SK-N-SH (cell line): ENCODE measurements at regions not wholly inside any gene's neighbourhood (a gene's known extent, or its start where the extent isn't known, plus 50 kb on each side); places are given as distances from the start of the nearest gene placed in this dataset.
"Not testable (repeated sequence)": the region's sequence is repeated elsewhere in the genome, so short reads cannot be mapped to it uniquely, and the experiment has no call there.

ENCODE experiments used
- CTCF ChIA-PET: fragments of 300-600, 350-600 bp; formaldehyde crosslinking; extraction: SDS; loops from one replicate; lab custom pipeline; 2021; lab: Yijun Ruan, JAX
- POLR2A ChIA-PET: fragments of 350-600 bp; sonication (Branson Sonifier 250); formaldehyde crosslinking; extraction: SDS; loops from one replicate; lab custom pipeline; 2020; ENCODE audit warnings: antibody characterized with exemption, inconsistent platforms; lab: Yijun Ruan, JAX
- DNase-seq: peaks from one replicate; pipeline ENCODE4 v3.0.0; 2012
- H2AFZ ChIP-seq: fragments of 200-600 bp; sonication (generic); 2 replicates; pipeline ENCODE4 v1.8.1; 2016; ENCODE audit warnings: antibody characterized with exemption, mild to moderate bottlenecking, low read depth
- H3F3A ChIP-seq: fragments of 200-600 bp; sonication (generic); replicated peaks from 2 replicates; pipeline ENCODE3; 2016; ENCODE audit warnings: antibody characterized with exemption, mild to moderate bottlenecking; ENCODE audit not compliant: insufficient read depth
- H3K27ac ChIP-seq, 2 experiments: fragments of 200-500 bp in 1 of 2; fragments of 200-600 bp in 1 of 2; sonication (Bioruptor generic) in 1 of 2; sonication (generic), shearing (Covaris generic) in 1 of 2; 2 replicates each; pipeline versions ENCODE4 v1.5.1 to v1.6.1; 2014 to 2016; ENCODE audit warnings: low read depth in 2 of 2, inconsistent platforms in 1 of 2, low read length in 1 of 2, mild to moderate bottlenecking in 1 of 2, mixed read lengths in 1 of 2
- H3K27me3 ChIP-seq: fragments of 200-600 bp; sonication (generic), shearing (Covaris generic); 2 replicates; pipeline ENCODE4 v1.6.1; 2016; ENCODE audit warnings: mixed run types; ENCODE audit not compliant: insufficient read depth
- H3K36me3 ChIP-seq, 2 experiments: fragments of 200-500 bp in 1 of 2; fragments of 200-600 bp in 1 of 2; sonication (Bioruptor generic) in 1 of 2; sonication (generic) in 1 of 2; replicated peaks in 1 of 2; 2 replicates each; pipeline versions ENCODE3 to v1.5.1; 2014 to 2016; ENCODE audit warnings: low read length in 1 of 2, mild to moderate bottlenecking in 1 of 2; ENCODE audit not compliant: insufficient read depth in 2 of 2, control insufficient read depth in 1 of 2
- H3K4me1 ChIP-seq, 2 experiments: fragments of 200-500 bp in 1 of 2; fragments of 200-600 bp in 1 of 2; sonication (Bioruptor generic) in 1 of 2; sonication (generic), shearing (Covaris generic) in 1 of 2; 2 replicates each; pipeline versions ENCODE4 v1.5.1 to v1.6.1; 2014 to 2016; ENCODE audit warnings: low read depth in 1 of 2, low read length in 1 of 2, mixed run types in 1 of 2; ENCODE audit not compliant: insufficient read depth in 2 of 2, control insufficient read depth in 1 of 2
- H3K4me2 ChIP-seq: fragments of 200-600 bp; sonication (generic), shearing (Covaris generic); 2 replicates; pipeline ENCODE4 v1.6.1; 2017; ENCODE audit warnings: mixed run types
- H3K4me3 ChIP-seq, 2 experiments: fragments of 200-500 bp in 1 of 2; fragments of 200-600 bp in 1 of 2; sonication (Bioruptor generic) in 1 of 2; sonication (generic), shearing (Covaris generic) in 1 of 2; 2 replicates each; pipeline versions ENCODE4 v1.5.1 to v1.8.1; 2014 to 2016; ENCODE audit warnings: low read depth in 2 of 2, inconsistent platforms in 1 of 2, low read length in 1 of 2, mild to moderate bottlenecking in 1 of 2, mixed read lengths in 1 of 2, moderate library complexity in 1 of 2
- H3K79me2 ChIP-seq: fragments of 200-600 bp; sonication (generic); 2 replicates; pipeline ENCODE4 v1.8.1; 2017; ENCODE audit warnings: mild to moderate bottlenecking; ENCODE audit not compliant: insufficient read depth
- H3K9ac ChIP-seq: fragments of 200-600 bp; sonication (generic); 2 replicates; pipeline ENCODE4 v1.6.1; 2017; ENCODE audit warnings: mixed run types
- H3K9me2 ChIP-seq: fragments of 200-600 bp; sonication (generic); 2 replicates; pipeline ENCODE4 v1.6.1; 2017; ENCODE audit warnings: mixed run types
- H3K9me3 ChIP-seq: fragments of 200-600 bp; sonication (generic); 2 replicates; pipeline ENCODE4 v1.6.1; 2017; ENCODE audit warnings: mixed run types, mild to moderate bottlenecking, moderate library complexity
- H4K20me1 ChIP-seq: fragments of 200-600 bp; sonication (generic); 2 replicates; pipeline ENCODE4 v1.6.1; 2017; ENCODE audit warnings: mild to moderate bottlenecking, mixed run types; ENCODE audit not compliant: insufficient read depth
- CHD2 ChIP-seq: fragments of 150-350 bp; IDR thresholded peaks from 2 replicates; pipeline ENCODE4 v1.6.1; 2018; ENCODE audit warnings: low read length; ENCODE audit not compliant: partially characterized antibody
- CTCF ChIP-seq: fragments of 200-600 bp; sonication (generic); IDR thresholded peaks from 2 replicates; pipeline ENCODE4 v1.6.1; 2017; ENCODE audit warnings: antibody characterized with exemption, mild to moderate bottlenecking, moderate library complexity
- ELF1 ChIP-seq: IDR thresholded peaks from 2 replicates; pipeline ENCODE4 v1.4.0; 2012
- EP300 ChIP-seq, 2 experiments: IDR thresholded peaks; 2 replicates each; pipeline versions ENCODE4 v1.4.0 to v1.6.1; 2012; ENCODE audit warnings: borderline replicate concordance in 1 of 2, low read depth in 1 of 2, low read length in 1 of 2
- EZH2phosphoT487 ChIP-seq: fragments of 200-600 bp; sonication (generic); IDR thresholded peaks from 2 replicates; pipeline ENCODE4 v1.6.1; 2017; ENCODE audit warnings: low read depth, mixed run types, mild to moderate bottlenecking, antibody characterized with exemption, moderate library complexity, borderline replicate concordance
- FOSL2 ChIP-seq: IDR thresholded peaks from 2 replicates; pipeline ENCODE4 v1.4.0; 2012; ENCODE audit warnings: low read depth, mild to moderate bottlenecking, moderate library complexity, borderline replicate concordance
- FOXJ3 ChIP-seq: sonication (generic); formaldehyde crosslinking; IDR thresholded peaks from 2 replicates; pipeline ENCODE4 v1.5.1; 2020; ENCODE audit warnings: mild to moderate bottlenecking, missing genetic modification reagents
- GABPA ChIP-seq: IDR thresholded peaks from 2 replicates; pipeline ENCODE4 v1.4.0; 2012; ENCODE audit warnings: low read depth, mild to moderate bottlenecking
- JUND ChIP-seq: IDR thresholded peaks from 2 replicates; pipeline ENCODE4 v1.4.0; 2012
- MXI1 ChIP-seq: IDR thresholded peaks from 2 replicates; pipeline ENCODE4 v1.6.1; 2012; ENCODE audit warnings: mild to moderate bottlenecking, low read depth, low read length, improper control_type of control experiment
- NRF1 ChIP-seq: IDR thresholded peaks from 2 replicates; pipeline ENCODE4 v1.6.1; 2012; ENCODE audit warnings: low read depth, mild to moderate bottlenecking, low read length
- PBX3 ChIP-seq: IDR thresholded peaks from 2 replicates; pipeline ENCODE4; 2012
- POLR2AphosphoS5 ChIP-seq: IDR thresholded peaks from 2 replicates; pipeline ENCODE4 v1.6.1; 2012; ENCODE audit warnings: low read depth, low read length
- RAD21 ChIP-seq: IDR thresholded peaks from 2 replicates; pipeline ENCODE4 v1.6.1; 2012; ENCODE audit warnings: mild to moderate bottlenecking, low read length
- RXRA ChIP-seq: IDR thresholded peaks from 2 replicates; pipeline ENCODE4 v1.4.0; 2012; ENCODE audit warnings: low read depth, mild to moderate bottlenecking, borderline replicate concordance
- SMC3 ChIP-seq: IDR thresholded peaks from 2 replicates; pipeline ENCODE4 v1.6.1; 2012; ENCODE audit warnings: low read depth, low read length, improper control_type of control experiment
- TEAD4 ChIP-seq: IDR thresholded peaks from 2 replicates; pipeline ENCODE4 v1.4.0; 2012; ENCODE audit warnings: mild to moderate bottlenecking, borderline replicate concordance; ENCODE audit not compliant: insufficient read depth
- whole genome bisulfite sequencing: methylation state at CpG from one replicate; pipeline ENCODE4 v1.1.6; 2017; ENCODE audit warnings: low lambda C conversion rate; 5-methylcytosine and 5-hydroxymethylcytosine counted together

GRCh38 chr3:24006-24405, 172.6 kb upstream of the CHL1 start:
- no peaks in the 10 kb centered on the region for H3K4me1 ChIP-seq
- H3F3A ChIP-seq = no peaks in the 10 kb centered on the region
- H3K9ac ChIP-seq = no peak overlapping the region
- no peak for TF ChIP-seq CTCF
- TF ChIP-seq PBX3 = no peak
- TF ChIP-seq TEAD4 = no peak
- no peak overlapping the region for H3K27ac ChIP-seq
- H3K4me2 ChIP-seq = no peak overlapping the region
- H3K9me3 ChIP-seq = no peaks in the 10 kb centered on the region
- H4K20me1 ChIP-seq = no peaks in the 10 kb centered on the region
- H3K9me2 ChIP-seq = no peaks in the 10 kb centered on the region
- no peak overlapping the region for H3K4me3 ChIP-seq
- WGBS = 11% methylated on average over 3 of the region's 3 CpGs
- ChIA-PET CTCF (interaction anchor here (1.2 kb wide), 1 partner anchor 330 kb away, joined by 7 read pairs; no protein-coding TSS in a partner anchor), POLR2A (no interaction called here)
- no peaks in the 10 kb centered on the region for H3K79me2 ChIP-seq
- no peaks in the 10 kb centered on the region for H3K36me3 ChIP-seq
- no peak for DNase-seq
- H3K27me3 ChIP-seq = no peaks in the 10 kb centered on the region
- H2AFZ ChIP-seq = no peak overlapping the region

- H3K4me2 ChIP-seq = no peak overlapping the region
- H3K79me2 ChIP-seq = no peaks in the 10 kb centered on the region
- TF ChIP-seq FOXJ3 (CRISPR knock-in tag) (no peak), TEAD4 (no peak), MXI1 (no peak), RAD21 (no peak), JUND (no peak), RXRA (no peak), PBX3 (no peak), POLR2AphosphoS5 (no peak), SMC3 (no peak), GABPA (no peak), EZH2phosphoT487 (no peak), EP300 (IDR thresholded peaks at IDR 0.05; ENCODE audit: borderline replicate concordance in 1 of 2, low read depth in 1 of 2, low read length in 1 of 2) (no peak), NRF1 (no peak), ELF1 (no peak), CHD2 (no peak), FOSL2 (no peak)
- no peaks in the 10 kb centered on the region for H3K27me3 ChIP-seq
- DNase-seq = no peak
- H3K36me3 ChIP-seq = no peaks in the 10 kb centered on the region
- 8% methylated on average over 2 of the region's 2 CpGs for WGBS
- H4K20me1 ChIP-seq = no peaks in the 10 kb centered on the region
- H3K9me2 ChIP-seq = no peaks in the 10 kb centered on the region
- H3K4me3 ChIP-seq = no peak overlapping the region
- H3K4me1 ChIP-seq = no peaks in the 10 kb centered on the region
- no peaks in the 10 kb centered on the region for H3K9me3 ChIP-seq
- no peak overlapping the region for H3K9ac ChIP-seq
- ChIA-PET POLR2A (no interaction called here), CTCF (interaction anchor here (1.5 kb wide), 1 partner anchor 330 kb away, joined by 7 read pairs; no protein-coding TSS in a partner anchor)
- no peaks in the 10 kb centered on the region for H3F3A ChIP-seq
- H3K27ac ChIP-seq = no peak overlapping the region
- H2AFZ ChIP-seq = no peak overlapping the region
These were observed 171.5 kb upstream of the CHL1 start for GRCh38 chr3:25056-25455.

GRCh38 chr3:35985-36384, 160.6 kb upstream of the CHL1 start:
- H3K36me3 ChIP-seq, H3K9ac ChIP-seq, H3K27ac ChIP-seq, H4K20me1 ChIP-seq, H3K9me2 ChIP-seq, POLR2A ChIA-PET, H3K9me3 ChIP-seq, DNase-seq, H3K79me2 ChIP-seq, H3K27me3 ChIP-seq, H2AFZ ChIP-seq, H3K4me2 ChIP-seq, H3F3A ChIP-seq, H3K4me3 ChIP-seq, H3K4me1 ChIP-seq: not testable (repeated sequence)
- CTCF ChIA-PET = interaction anchor here (1.1 kb wide), 1 partner anchor 318 kb away, joined by 3 read pairs; no protein-coding TSS in a partner anchor
- WGBS = 57% methylated on average over 1 of the region's 1 CpG
